Hematopoietic multipotent progenitor cell treated with erythropoietin and hydrocortisone succinate and interleukin-3 and kit ligand, for 17 days (in vitro differentiated cells): ENCODE measurements at regions not wholly inside any gene's neighbourhood (a gene's known extent, or its start where the extent isn't known, plus 50 kb on each side); places are given as distances from the start of the nearest gene placed in this dataset.
"Not testable (repeated sequence)": the region's sequence is repeated elsewhere in the genome, so short reads cannot be mapped to it uniquely, and the experiment has no call there.

Experiments
- DNase-seq: peaks from one replicate; pipeline ENCODE4 v3.0.0-alpha.2; 2015; ENCODE audit warnings: low spot score

DNA sequence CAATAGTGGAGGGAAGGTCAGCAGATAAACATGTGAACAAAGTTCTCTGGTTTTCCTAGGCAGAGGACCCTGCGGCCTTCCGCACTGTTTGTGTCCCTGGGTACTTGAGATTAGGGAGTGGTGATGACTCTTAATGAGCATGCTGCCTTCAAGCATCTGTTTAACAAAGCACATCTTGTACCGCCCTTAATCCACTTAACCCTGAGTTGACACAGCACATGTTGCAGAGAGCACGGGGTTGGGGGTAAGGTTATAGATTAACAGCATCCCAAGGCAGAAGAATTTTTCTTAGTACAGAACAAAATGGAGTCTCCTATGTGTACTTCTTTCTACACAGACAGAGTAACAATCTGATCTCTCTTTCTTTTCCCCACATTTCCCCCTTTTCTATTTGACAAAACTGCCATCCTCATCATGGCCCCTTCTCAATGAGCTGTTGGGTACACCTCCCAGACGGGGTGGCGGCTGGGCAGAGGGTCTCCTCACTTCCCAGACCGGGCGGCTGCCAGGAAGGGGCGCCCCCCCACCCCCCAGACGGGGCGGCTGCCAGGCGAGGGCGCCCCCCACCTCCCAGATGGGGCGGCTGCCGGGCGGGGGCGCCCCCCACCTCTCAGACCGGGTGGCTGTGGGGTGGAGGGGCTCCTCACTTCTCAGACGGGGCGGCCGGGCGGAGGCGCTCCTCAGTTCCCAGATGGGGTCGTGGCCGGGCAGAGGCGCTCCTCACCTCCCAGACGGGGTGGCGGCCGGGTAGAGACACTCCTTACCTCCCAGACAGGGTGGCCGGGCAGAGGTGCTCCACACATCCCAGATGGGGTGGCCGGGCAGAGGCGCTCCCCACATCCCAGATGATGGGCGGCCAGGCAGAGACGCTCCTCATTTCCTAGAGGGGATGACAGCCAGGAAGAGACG is 361.6 kb upstream of the SGO1 start:
- not testable (repeated sequence) for DNase-seq

- no peak for DNase-seq
Observed at GRCh38 chr3:20546636-20547035, 360.6 kb upstream of the SGO1 start.

DNA sequence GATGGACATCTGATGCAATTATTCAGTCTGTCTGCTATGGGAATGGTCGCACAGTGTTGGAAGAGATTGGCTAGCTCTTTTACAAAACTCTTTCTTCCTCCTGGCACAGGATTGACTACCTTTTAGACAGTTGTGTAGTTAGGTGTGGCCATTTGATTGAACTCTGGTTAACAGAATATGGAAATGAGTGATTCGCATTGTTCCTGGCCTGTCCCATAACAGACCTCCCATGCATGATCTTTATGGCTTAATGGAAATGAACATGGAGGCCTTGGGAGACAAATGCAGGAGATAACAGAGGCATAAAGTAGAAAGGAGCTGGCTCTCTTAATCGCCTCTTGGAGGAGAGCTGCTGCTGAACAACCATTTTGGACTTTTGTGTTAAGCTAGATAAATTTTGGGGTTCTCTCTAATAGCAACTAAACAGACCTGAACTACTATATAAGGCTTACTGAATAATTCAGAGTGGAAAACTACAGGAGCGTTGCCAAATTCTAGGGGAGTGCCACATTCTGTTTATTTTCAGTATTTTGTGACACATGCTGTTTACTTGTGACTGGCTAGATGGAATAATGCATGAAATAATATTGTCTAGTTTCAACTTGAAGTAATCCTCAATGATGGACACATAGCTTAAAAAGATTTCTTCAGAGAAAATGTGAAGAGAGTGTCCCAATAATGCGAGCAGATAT is 357.7 kb upstream of the SGO1 start:
- no peak for DNase-seq

- no peak for DNase-seq
Observed at GRCh38 chr3:20540066-20540465, 354.1 kb upstream of the SGO1 start.

DNA sequence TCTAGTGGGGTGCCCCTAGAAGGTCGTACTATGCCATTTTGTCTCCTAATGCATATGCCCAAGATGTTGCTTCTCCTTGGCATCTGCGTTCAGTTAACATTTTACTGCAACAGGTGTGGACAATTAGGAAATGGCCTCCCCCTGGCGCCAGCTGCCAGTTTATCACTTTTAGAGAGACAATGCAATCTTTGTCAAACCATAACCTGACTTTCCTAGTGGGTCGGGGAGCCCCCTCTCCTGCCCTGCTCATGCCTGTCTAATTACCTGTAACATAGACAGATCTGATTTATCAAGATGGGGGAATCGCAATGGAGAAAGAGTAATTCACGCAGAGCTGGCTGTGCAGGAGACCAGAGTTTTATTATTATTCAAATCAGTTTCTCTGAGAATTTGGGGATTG is 353.7 kb upstream of the SGO1 start:
- no peak for DNase-seq

- DNase-seq: no peak
Observed at GRCh38 chr3:20537234-20537633, 351.2 kb upstream of the SGO1 start.

DNA sequence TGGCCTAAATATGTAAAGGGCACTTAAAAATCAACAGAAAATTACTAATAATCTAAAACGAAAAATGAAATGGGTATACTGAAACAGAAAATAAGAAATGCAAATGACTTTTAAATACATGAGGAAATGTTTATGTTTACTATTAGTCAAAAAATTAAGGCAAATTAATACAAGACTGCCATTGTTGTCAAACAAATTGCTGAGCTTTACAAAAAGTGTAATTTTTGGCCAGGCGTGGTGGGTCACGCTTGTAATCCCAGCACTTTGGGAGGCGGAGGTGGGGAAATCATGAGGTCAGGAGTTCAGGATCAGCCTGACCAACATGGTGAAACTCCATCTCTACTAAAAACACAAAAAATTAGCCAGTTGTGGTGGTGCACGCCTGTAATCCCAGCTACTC is 343.9 kb upstream of the SGO1 start:
- DNase-seq: no peak

DNA sequence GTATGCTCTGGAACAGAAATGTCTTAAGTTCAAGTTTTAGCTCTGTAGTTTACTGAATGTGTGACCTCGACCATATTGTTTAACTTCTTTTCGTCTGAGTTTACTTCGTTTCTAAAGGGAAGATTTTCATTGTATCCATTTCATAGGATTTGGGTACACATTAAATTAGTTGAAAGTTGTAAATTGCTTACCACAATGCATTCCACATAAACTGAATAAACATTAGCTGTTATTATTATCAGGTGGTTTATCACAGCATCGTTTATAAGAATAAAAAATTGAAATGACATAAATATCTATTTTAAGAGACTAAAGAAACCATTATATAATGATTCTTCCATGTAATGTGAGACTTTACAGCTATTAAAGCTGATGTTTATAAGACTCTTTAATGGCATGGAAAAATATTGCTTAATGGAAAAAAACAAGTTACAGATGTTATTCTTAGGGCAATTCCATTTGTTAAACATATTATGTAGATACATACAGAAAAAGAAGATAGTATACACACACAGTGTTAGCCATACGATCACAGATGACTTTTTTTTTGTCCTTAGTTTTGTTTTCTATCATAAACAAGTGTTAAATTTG is 342.3 kb upstream of the SGO1 start:
- DNase-seq: no peak

- no peak for DNase-seq
Observed at GRCh38 chr3:20527368-20527767, 341.4 kb upstream of the SGO1 start.

- no peak for DNase-seq
Observed at GRCh38 chr3:20524328-20524727, 338.3 kb upstream of the SGO1 start.

DNA sequence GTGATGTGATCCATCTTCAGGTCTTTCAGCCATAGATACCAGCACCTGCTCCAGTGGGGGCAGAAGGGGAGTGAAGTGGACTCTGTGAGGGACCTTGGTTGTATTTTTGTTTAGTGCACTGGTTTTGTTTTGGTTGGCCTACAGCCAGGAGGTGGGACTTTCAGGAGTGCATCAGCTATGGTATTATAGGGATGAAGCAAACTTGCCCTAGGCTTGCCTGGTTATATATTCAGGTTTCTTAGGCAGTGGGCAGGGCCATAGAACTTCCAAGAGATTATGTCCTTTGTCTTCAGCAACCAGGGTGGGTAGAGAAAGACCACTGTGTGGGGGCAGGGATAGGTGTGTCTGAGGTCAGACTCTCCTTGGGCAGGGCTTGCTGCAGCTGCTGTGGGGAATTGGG is 337.3 kb upstream of the SGO1 start:
- no peak for DNase-seq

DNA sequence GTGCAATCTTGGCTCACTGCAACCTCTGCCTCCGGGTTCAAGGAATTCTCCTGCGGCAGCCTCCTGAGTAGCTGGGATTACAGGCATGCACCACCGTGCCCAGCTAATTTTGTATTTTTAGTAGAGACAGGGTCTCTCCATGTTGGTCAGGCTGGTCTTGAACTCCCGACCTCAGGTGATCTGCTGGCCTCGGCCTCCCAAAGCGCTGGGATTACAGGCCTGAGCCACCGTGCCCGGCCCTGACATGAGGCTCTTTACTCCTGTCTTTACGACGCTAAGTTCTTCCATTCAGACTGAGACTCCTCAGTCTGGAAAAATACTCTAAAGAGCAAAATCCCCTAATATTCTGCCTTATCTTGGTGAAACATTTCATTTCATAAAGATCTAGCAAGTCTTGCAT is 331.3 kb upstream of the SGO1 start:
- DNase-seq: not testable (repeated sequence)

- DNase-seq: no peak
Observed at GRCh38 chr3:20516311-20516710, 330.3 kb upstream of the SGO1 start.

- no peak for DNase-seq
Observed at GRCh38 chr3:20515834-20516233, 329.8 kb upstream of the SGO1 start.

DNA sequence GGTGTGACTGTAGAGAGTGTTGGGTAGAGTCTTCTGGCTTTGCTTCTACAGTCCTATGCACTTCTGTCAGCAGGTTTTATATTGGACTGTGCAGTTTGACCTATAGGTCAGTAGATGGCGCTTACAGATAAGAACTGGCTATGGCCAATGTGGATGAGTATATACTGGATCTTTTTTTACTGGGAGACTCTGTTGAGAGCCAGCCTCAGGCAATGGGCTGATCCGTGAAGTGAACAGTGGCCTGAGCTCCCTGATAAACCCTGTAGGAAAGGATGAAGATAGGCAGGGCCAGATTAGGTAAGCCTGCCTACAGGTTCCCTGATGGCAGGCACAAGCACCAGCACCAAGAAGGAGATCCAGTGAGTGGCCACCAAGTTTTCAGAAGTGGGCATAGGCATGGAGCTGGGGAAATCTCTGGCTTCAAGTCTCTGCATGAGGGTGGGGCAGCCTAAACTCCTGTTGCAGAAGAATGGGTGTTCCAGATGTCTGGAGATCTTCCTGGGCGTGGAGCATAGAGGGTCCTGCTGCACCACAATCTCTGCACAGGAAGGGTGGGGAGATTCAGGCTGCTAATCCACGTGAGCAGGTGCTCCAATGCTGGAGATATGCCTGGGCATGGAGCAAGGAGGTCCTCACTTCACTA is 326.0 kb upstream of the SGO1 start:
- no peak for DNase-seq

GRCh38 chr3:20510396-20510795 is 324.4 kb upstream of the SGO1 start:
- no peak for DNase-seq

- DNase-seq: no peak
Observed at GRCh38 chr3:20503394-20504082, 317.5 kb upstream of the SGO1 start.

DNA sequence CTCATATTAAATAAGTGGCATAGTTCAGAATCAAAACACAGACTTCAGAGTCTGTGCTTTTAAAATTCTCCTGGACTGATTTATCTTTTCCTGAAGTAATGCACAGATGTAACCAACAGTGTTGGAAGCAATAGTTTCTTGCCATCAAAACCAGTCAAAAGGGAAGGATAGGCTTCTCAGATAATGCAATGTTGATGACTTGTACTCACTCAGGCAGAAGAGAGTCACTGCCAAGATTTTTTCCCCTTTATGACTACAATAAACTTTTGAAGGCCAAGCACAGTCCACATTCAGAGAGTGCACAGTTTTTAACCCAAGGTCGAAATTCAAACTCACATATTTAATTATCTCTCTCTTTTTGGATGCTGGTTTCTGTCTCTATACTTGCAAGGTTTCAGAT is 305.0 kb upstream of the SGO1 start:
- no peak for DNase-seq

DNA sequence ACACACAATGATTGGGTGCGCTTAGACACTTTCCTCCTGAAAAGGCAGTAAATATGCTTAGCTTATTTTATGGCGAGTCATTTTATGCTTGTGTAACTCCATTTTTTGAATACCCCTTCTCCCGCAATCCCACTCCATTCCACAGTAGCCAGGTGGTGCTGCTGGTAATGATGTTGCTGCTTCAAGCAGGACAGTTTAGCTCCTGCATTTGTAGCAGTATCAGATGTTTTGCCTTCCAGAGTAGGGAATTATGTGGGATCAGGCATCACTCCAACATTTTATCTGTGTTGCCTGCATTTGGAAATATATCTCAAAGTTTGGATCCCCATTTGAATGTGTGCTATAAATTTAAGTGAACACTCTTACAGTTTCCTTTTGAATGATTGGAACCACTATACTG is 302.1 kb upstream of the SGO1 start:
- DNase-seq: no peak

DNA sequence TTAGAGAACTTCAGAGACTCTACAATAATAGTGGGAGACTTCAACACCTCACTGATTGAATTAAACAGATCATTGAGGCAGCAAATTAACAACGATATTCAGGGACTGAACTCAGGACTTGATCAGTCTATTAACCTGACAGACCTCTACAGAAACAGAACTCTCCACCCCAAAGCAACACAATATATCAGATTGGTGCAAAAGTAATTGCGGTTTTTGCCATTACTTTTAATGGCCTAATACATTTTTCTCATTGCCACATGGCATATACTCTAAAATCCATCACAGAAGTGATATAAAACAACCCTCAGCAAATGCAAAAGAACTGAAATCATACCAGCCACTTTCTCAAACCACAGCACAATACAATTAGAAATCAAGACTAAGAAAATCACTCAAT is 298.1 kb upstream of the SGO1 start:
- no peak for DNase-seq

- DNase-seq: no peak
Observed at GRCh38 chr3:20482350-20482749, 296.3 kb upstream of the SGO1 start.

GRCh38 chr3:20480786-20481365 is 294.9 kb upstream of the SGO1 start:
- no peak for DNase-seq
